ENCODE measurements at regions not wholly inside any gene's neighbourhood (a gene's known extent, or its start where the extent isn't known, plus 50 kb on each side); places are given as distances from the start of the nearest gene placed in this dataset.

GRCh38 chr5:17831279-17831678, 197.0 kb downstream of the TAF11L14 start:
- H3K4me3 ChIP-seq (ENCODE audit: low read depth, low read length) = no peak overlapping the region
- TF ChIP-seq CTCF (IDR thresholded peaks at IDR 0.05; ENCODE audit: low read depth, low read length, missing control alignments) = no peak
- no peak for DNase-seq (ENCODE audit: low read depth)

- DNase-seq (ENCODE audit: low read depth) = no peak
- H3K4me3 ChIP-seq (ENCODE audit: low read depth, low read length) = no peak overlapping the region
- TF ChIP-seq CTCF (IDR thresholded peaks at IDR 0.05; ENCODE audit: low read depth, low read length, missing control alignments) = no peak
These were observed 198.9 kb downstream of the TAF11L14 start for GRCh38 chr5:17832949-17833745.

- no peak overlapping the region for H3K4me3 ChIP-seq (ENCODE audit: low read depth, low read length)
- DNase-seq (ENCODE audit: low read depth) = no peak
- TF ChIP-seq CTCF (IDR thresholded peaks at IDR 0.05; ENCODE audit: low read depth, low read length, missing control alignments) = no peak
These were observed 203.5 kb downstream of the TAF11L14 start for GRCh38 chr5:17837757-17838156.

- TF ChIP-seq CTCF (IDR thresholded peaks at IDR 0.05; ENCODE audit: low read depth, low read length, missing control alignments) = no peak
- no peak overlapping the region for H3K4me3 ChIP-seq (ENCODE audit: low read depth, low read length)
- no peak for DNase-seq (ENCODE audit: low read depth)
These were observed 204.2 kb downstream of the TAF11L14 start for GRCh38 chr5:17838469-17838868.

- no peak for TF ChIP-seq CTCF (IDR thresholded peaks at IDR 0.05; ENCODE audit: low read depth, low read length, missing control alignments)
- no peak overlapping the region for H3K4me3 ChIP-seq (ENCODE audit: low read depth, low read length)
- no peak for DNase-seq (ENCODE audit: low read depth)
These were observed 205.6 kb downstream of the TAF11L14 start for GRCh38 chr5:17839848-17840247.

GRCh38 chr5:17846496-17846895, 212.2 kb downstream of the TAF11L14 start:
- DNase-seq (ENCODE audit: low read depth) = no peak
- TF ChIP-seq CTCF (IDR thresholded peaks at IDR 0.05; ENCODE audit: low read depth, low read length, missing control alignments) = no peak
- no peak overlapping the region for H3K4me3 ChIP-seq (ENCODE audit: low read depth, low read length)

- no peak for DNase-seq (ENCODE audit: low read depth)
- no peak overlapping the region for H3K4me3 ChIP-seq (ENCODE audit: low read depth, low read length)
- TF ChIP-seq CTCF (IDR thresholded peaks at IDR 0.05; ENCODE audit: low read depth, low read length, missing control alignments) = no peak
These were observed 213.0 kb downstream of the TAF11L14 start for GRCh38 chr5:17847286-17847685.

Measured in GM12864 (cell line).